Endothelial cell of umbilical vein (primary cell): ENCODE measurements at regions not wholly inside any gene's neighbourhood (a gene's known extent, or its start where the extent isn't known, plus 50 kb on each side); places are given as distances from the start of the nearest gene placed in this dataset.

ENCODE experiments used
- BruUV-seq: library from RNA; stranded (reverse); fragments of 400-500 nt; replicated peaks from 2 replicates; lab custom pipeline; 2021; lab: Mats Ljungman, UMichigan
- CTCF ChIA-PET: fragments of 300-600, 350-600 bp; sonication (Branson Sonifier 250); formaldehyde crosslinking; loops from one replicate; lab custom pipeline; 2021; ENCODE audit warnings: antibody characterized with exemption, inconsistent platforms; lab: Charles Lee
- POLR2A ChIA-PET: fragments of 300-600, 350-600 bp; sonication (Branson Sonifier 250); formaldehyde crosslinking; loops from one replicate; lab custom pipeline; 2021; ENCODE audit warnings: antibody characterized with exemption, inconsistent platforms; lab: Charles Lee
- DNase-seq: peaks from one replicate; pipeline ENCODE4 v3.0.0-alpha.2; 2011; ENCODE audit warnings: low read depth, low spot score
- FAIRE-seq: peaks from 2 replicates; lab custom pipeline; 2011; peaks lifted over from hg19 to GRCh38; lab: Jason Lieb, UNC
- H2AFZ ChIP-seq: 2 replicates; pipeline ENCODE4 v1.6.0; 2012; ENCODE audit warnings: low read depth, low read length, control low read depth, inconsistent platforms
- H3K27ac ChIP-seq: 2 replicates; pipeline ENCODE4 v1.5.1; 2011; ENCODE audit warnings: low read depth, mild to moderate bottlenecking, control low read depth, low read length, moderate library complexity; ENCODE audit not compliant: insufficient read depth
- H3K27me3 ChIP-seq, 2 experiments: 2 replicates each; pipeline versions ENCODE4 v1.6.0 to v1.6.1; 2011; ENCODE audit warnings: low read length in 2 of 2, mixed read lengths in 1 of 2; ENCODE audit not compliant: control insufficient read depth in 2 of 2, insufficient read depth in 2 of 2
- H3K36me3 ChIP-seq, 2 experiments: 2 replicates in 1 of 2; 3 replicates in 1 of 2; pipeline ENCODE4 v1.5.1; 2011; ENCODE audit warnings: low read length in 2 of 2, mild to moderate bottlenecking in 1 of 2, moderate library complexity in 1 of 2; ENCODE audit not compliant: control insufficient read depth in 2 of 2, insufficient read depth in 2 of 2; ENCODE audit errors: extremely low read depth in 1 of 2
- H3K4me1 ChIP-seq: 3 replicates; pipeline ENCODE4 v1.5.1; 2011; ENCODE audit warnings: mild to moderate bottlenecking, low read length; ENCODE audit not compliant: control insufficient read depth, insufficient read depth; ENCODE audit errors: extremely low read depth
- H3K4me2 ChIP-seq: 2 replicates; pipeline ENCODE4 v1.6.1; 2011; ENCODE audit warnings: low read length, control low read depth, mixed read lengths; ENCODE audit not compliant: insufficient read depth
- H3K4me3 ChIP-seq, 3 experiments: fragments of 200-600 bp in 1 of 3; sonication (generic), shearing (Covaris generic) in 1 of 3; replicated peaks in 1 of 3; 2 replicates each; pipeline ENCODE4 v1.5.1; 2011 to 2016; ENCODE audit warnings: control low read depth in 3 of 3, low read length in 3 of 3, mild to moderate bottlenecking in 2 of 3, inconsistent platforms in 1 of 3, low read depth in 1 of 3, moderate library complexity in 1 of 3; ENCODE audit not compliant: insufficient read depth in 1 of 3
- H3K79me2 ChIP-seq: 2 replicates; pipeline ENCODE4 v1.6.0; 2012; ENCODE audit warnings: low read length, inconsistent platforms; ENCODE audit not compliant: control insufficient read depth, insufficient read depth
- H3K9ac ChIP-seq: replicated peaks from 2 replicates; pipeline ENCODE3; 2011; ENCODE audit warnings: low read length, control low read depth; ENCODE audit not compliant: insufficient read depth; ENCODE audit errors: extremely low read depth
- H3K9me1 ChIP-seq: replicated peaks from 3 replicates; pipeline ENCODE4 v1.6.0; 2011; ENCODE audit warnings: mild to moderate bottlenecking, low read length; ENCODE audit not compliant: control insufficient read depth, insufficient read depth; ENCODE audit errors: extremely low read depth
- H3K9me3 ChIP-seq: replicated peaks from 2 replicates; pipeline ENCODE4 v1.5.1; 2012; ENCODE audit warnings: low read length, inconsistent platforms; ENCODE audit not compliant: control insufficient read depth, insufficient read depth
- H4K20me1 ChIP-seq: replicated peaks from 2 replicates; pipeline ENCODE3; 2011; ENCODE audit warnings: mild to moderate bottlenecking, low read length; ENCODE audit not compliant: control insufficient read depth, insufficient read depth; ENCODE audit errors: extremely low read depth
- CTCF ChIP-seq, 2 donors: IDR thresholded peaks; 1 replicate in 1 of 2; 2 replicates in 1 of 2; pipeline ENCODE4 v1.5.1; 2011; ENCODE audit warnings: low read length in 2 of 2, mild to moderate bottlenecking in 2 of 2, moderate library complexity in 2 of 2, control low read depth in 1 of 2, inconsistent platforms in 1 of 2, low read depth in 1 of 2; ENCODE audit not compliant: insufficient read depth in 1 of 2; ENCODE audit errors: extremely low read depth in 1 of 2
- EZH2 ChIP-seq: IDR thresholded peaks from 2 replicates; pipeline ENCODE4 v1.6.1; 2012; ENCODE audit warnings: borderline replicate concordance, low read depth, mild to moderate bottlenecking, moderate library complexity, low read length, inconsistent platforms; ENCODE audit not compliant: severe bottlenecking
- FOS ChIP-seq: IDR thresholded peaks from 2 replicates; pipeline ENCODE4 v1.6.1; 2011; ENCODE audit warnings: mild to moderate bottlenecking, low read length, moderate library complexity, borderline replicate concordance; ENCODE audit not compliant: insufficient read depth
- GATA2 ChIP-seq: IDR thresholded peaks from 2 replicates; pipeline ENCODE4 v1.7.0; 2011; ENCODE audit warnings: low read depth, mild to moderate bottlenecking, moderate library complexity, mixed read lengths, low read length; ENCODE audit not compliant: insufficient read length, insufficient read depth
- JUN ChIP-seq: IDR thresholded peaks from 2 replicates; pipeline ENCODE4 v1.6.1; 2011; ENCODE audit warnings: borderline replicate concordance, low read depth; ENCODE audit not compliant: insufficient read length, insufficient read depth
- MYC ChIP-seq: IDR thresholded peaks from one replicate; pipeline ENCODE4 v1.6.1; 2011; ENCODE audit warnings: mild to moderate bottlenecking, low read depth, low read length
- POLR2A ChIP-seq: IDR thresholded peaks from 2 replicates; pipeline ENCODE4 v1.6.1; 2012; ENCODE audit warnings: low read depth, mild to moderate bottlenecking, control low read depth, low read length
- POLR2AphosphoS5 ChIP-seq: IDR thresholded peaks from 2 replicates; pipeline ENCODE4 v1.6.1; 2012; ENCODE audit warnings: low read depth, mild to moderate bottlenecking, control low read depth, low read length, moderate library complexity; ENCODE audit not compliant: insufficient read depth
- dilution Hi-C: fragments of 300-500 bp; cut with MboI; formaldehyde crosslinking; loops from one replicate; pipeline ENCODE4 v1.15.0; 2019; ENCODE audit warnings: low sequenced_read_pairs; ENCODE audit not compliant: extremely low pct_ligation_motif_present
- intact Hi-C: fragments of 100-400 bp; cut with micrococcal nuclease; formaldehyde crosslinking; loops from one replicate; pipeline ENCODE4 v1.10.0; 2022
- TF ChIP-seq, protein P1 (sequence below): IDR thresholded peaks from 2 replicates; pipeline ENCODE4 v1.6.1; 2011; ENCODE audit not compliant: insufficient read depth, insufficient read length

- FAIRE-seq (no peak), DNase-seq (no peak)
- CTCF ChIA-PET = no interaction called here
- H3K9me1 ChIP-seq = no peaks in the 10 kb centered on the region
- H3K9me3 ChIP-seq = peaks cover 3% of the 10 kb centered on the region
- dilution Hi-C loops = no loop called here
- TF ChIP-seq GATA2 = no peak
- no peak for TF ChIP-seq POLR2AphosphoS5
- TF ChIP-seq FOS = no peak
- no peak for TF ChIP-seq POLR2A
- TF ChIP-seq JUN = no peak
- TF ChIP-seq MYC = no peak
- no peak for TF ChIP-seq CTCF (IDR thresholded peaks at IDR 0.05; ENCODE audit: extremely low read depth in 1 of 2, insufficient read depth in 1 of 2, low read depth in 1 of 2, low read length in 2 of 2)
- no peak for TF ChIP-seq EZH2
- TF ChIP-seq, protein P1, sequence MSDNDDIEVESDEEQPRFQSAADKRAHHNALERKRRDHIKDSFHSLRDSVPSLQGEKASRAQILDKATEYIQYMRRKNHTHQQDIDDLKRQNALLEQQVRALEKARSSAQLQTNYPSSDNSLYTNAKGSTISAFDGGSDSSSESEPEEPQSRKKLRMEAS = no peak
- H3K79me2 ChIP-seq = no peaks in the 10 kb centered on the region
- no peak overlapping the region for H3K27ac ChIP-seq
- no peaks in the 10 kb centered on the region for H4K20me1 ChIP-seq
- no peak overlapping the region for H3K4me2 ChIP-seq
- no peaks in the 10 kb centered on the region for H3K27me3 ChIP-seq
- intact Hi-C loops = no loop called here
- no TSS peak for BruUV-seq
- H3K36me3 ChIP-seq = no peaks in the 10 kb centered on the region
- H3K9ac ChIP-seq = no peak overlapping the region
- no peak overlapping the region for H3K4me3 ChIP-seq
- POLR2A ChIA-PET = no interaction called here
- H3K4me1 ChIP-seq = no peaks in the 10 kb centered on the region
- no peak overlapping the region for H2AFZ ChIP-seq
Measured at GRCh38 chr2:106709229-106709628, 176.7 kb downstream of the ST6GAL2 start.
